ENCODE measurements at regions not wholly inside any gene's neighbourhood (a gene's known extent, or its start where the extent isn't known, plus 50 kb on each side); places are given as distances from the start of the nearest gene placed in this dataset.

- in situ Hi-C loops (cut with HindIII; ENCODE audit: low sequenced_read_pairs), result no loop called here
- H3K4me3 ChIP-seq (ENCODE audit: low read depth, low read length), result no peak overlapping the region
- no peak for DNase-seq (ENCODE audit: low read depth, low spot score)
- no peak for TF ChIP-seq CTCF (IDR thresholded peaks at IDR 0.05; ENCODE audit: low read depth, low read length)
Observed at GRCh38 chr3:177474652-177475355, 277.5 kb upstream of the TBL1XR1 start.

GRCh38 chr3:177475356-177475665, 278.0 kb upstream of the TBL1XR1 start:
- no peak for TF ChIP-seq CTCF (IDR thresholded peaks at IDR 0.05; ENCODE audit: low read depth, low read length)
- DNase-seq (ENCODE audit: low read depth, low spot score), result no peak
- no peak overlapping the region for H3K4me3 ChIP-seq (ENCODE audit: low read depth, low read length)
- in situ Hi-C loops (cut with HindIII; ENCODE audit: low sequenced_read_pairs), result no loop called here

GRCh38 chr3:177476495-177476894, 279.2 kb upstream of the TBL1XR1 start:
- H3K4me3 ChIP-seq (ENCODE audit: low read depth, low read length), result no peak overlapping the region
- in situ Hi-C loops (cut with HindIII; ENCODE audit: low sequenced_read_pairs), result no loop called here
- TF ChIP-seq CTCF (IDR thresholded peaks at IDR 0.05; ENCODE audit: low read depth, low read length), result no peak

GRCh38 chr3:177476921-177477435, 279.7 kb upstream of the TBL1XR1 start:
- no peak overlapping the region for H3K4me3 ChIP-seq (ENCODE audit: low read depth, low read length)
- in situ Hi-C loops (cut with HindIII; ENCODE audit: low sequenced_read_pairs), result no loop called here
- no peak for TF ChIP-seq CTCF (IDR thresholded peaks at IDR 0.05; ENCODE audit: low read depth, low read length)
- DNase-seq (ENCODE audit: low read depth, low spot score), result no peak

More at GRCh38 chr3:177476495-177476894, 279.2 kb upstream of the TBL1XR1 start:
- DNase-seq (ENCODE audit: low read depth, low spot score), result no peak

- DNase-seq (ENCODE audit: low read depth, low spot score), result peak; percentile 100
- no peak for TF ChIP-seq CTCF (IDR thresholded peaks at IDR 0.05; ENCODE audit: low read depth, low read length)
- no peak overlapping the region for H3K4me3 ChIP-seq (ENCODE audit: low read depth, low read length)
- in situ Hi-C loops (cut with HindIII; ENCODE audit: low sequenced_read_pairs), result no loop called here
Observed at GRCh38 chr3:177478170-177478867, 281.0 kb upstream of the TBL1XR1 start.

GRCh38 chr3:177479630-177480029, 282.3 kb upstream of the TBL1XR1 start:
- in situ Hi-C loops (cut with HindIII; ENCODE audit: low sequenced_read_pairs), result no loop called here
- no peak overlapping the region for H3K4me3 ChIP-seq (ENCODE audit: low read depth, low read length)
- no peak for DNase-seq (ENCODE audit: low read depth, low spot score)
- TF ChIP-seq CTCF (IDR thresholded peaks at IDR 0.05; ENCODE audit: low read depth, low read length), result no peak

Measured in astrocyte of the spinal cord (primary cell).